ENCODE measurements at regions not wholly inside any gene's neighbourhood (a gene's known extent, or its start where the extent isn't known, plus 50 kb on each side); places are given as distances from the start of the nearest gene placed in this dataset.

DNA sequence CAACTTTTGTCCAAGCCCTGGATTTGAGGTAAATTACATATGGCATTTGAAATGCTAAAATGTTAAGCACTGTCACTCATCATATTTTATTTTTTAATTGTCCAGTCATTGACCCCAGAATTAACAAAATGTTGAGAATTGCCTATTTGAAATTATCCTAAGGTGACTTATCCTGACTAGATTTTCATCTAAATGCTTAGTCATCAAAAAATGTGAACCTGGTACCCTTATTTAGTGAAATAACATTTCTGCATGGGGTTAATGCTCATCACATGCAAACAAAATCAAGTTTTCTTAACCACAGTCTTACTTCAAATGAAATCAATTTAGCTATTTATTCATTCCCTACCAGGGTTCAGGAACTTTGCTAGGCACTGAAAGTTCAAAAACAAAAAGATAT is 232.0 kb upstream of the DCN start:
- no peak for DNase-seq (ENCODE audit: low spot score)
- TF ChIP-seq, protein P1, sequence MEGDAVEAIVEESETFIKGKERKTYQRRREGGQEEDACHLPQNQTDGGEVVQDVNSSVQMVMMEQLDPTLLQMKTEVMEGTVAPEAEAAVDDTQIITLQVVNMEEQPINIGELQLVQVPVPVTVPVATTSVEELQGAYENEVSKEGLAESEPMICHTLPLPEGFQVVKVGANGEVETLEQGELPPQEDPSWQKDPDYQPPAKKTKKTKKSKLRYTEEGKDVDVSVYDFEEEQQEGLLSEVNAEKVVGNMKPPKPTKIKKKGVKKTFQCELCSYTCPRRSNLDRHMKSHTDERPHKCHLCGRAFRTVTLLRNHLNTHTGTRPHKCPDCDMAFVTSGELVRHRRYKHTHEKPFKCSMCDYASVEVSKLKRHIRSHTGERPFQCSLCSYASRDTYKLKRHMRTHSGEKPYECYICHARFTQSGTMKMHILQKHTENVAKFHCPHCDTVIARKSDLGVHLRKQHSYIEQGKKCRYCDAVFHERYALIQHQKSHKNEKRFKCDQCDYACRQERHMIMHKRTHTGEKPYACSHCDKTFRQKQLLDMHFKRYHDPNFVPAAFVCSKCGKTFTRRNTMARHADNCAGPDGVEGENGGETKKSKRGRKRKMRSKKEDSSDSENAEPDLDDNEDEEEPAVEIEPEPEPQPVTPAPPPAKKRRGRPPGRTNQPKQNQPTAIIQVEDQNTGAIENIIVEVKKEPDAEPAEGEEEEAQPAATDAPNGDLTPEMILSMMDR (IDR thresholded peaks at IDR 0.05; ENCODE audit: extremely low read depth, missing control alignments): no peak

GRCh38 chr12:91413581-91414546 is 231.2 kb upstream of the DCN start:
- no peak for DNase-seq (ENCODE audit: low spot score)
- TF ChIP-seq, protein P1 (IDR thresholded peaks at IDR 0.05; ENCODE audit: extremely low read depth, missing control alignments): no peak

DNA sequence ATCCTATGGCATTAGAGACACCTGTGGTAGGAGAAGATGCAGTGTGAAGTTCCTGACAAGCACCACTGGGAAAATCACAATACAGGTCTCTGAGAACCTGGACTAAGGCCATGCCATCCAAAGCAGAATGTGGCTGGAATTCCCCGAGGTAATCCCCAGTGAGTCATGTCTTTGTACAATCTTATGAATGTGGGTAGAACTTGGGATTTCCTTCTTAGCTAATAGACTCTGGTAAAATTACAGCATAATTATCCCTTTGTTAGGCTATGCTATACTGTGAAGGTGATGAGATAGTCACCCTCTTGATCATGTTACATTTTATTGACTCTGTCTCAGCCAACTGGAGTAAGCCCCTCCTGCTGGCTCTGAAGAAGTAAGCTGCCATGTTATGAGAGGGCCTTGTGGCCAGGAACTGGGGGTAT is 224.3 kb upstream of the DCN start:
- peak; percentile 11 for DNase-seq (ENCODE audit: low spot score)

GRCh38 chr12:91404441-91404840 is 221.8 kb upstream of the DCN start:
- TF ChIP-seq, protein P1 (IDR thresholded peaks at IDR 0.05; ENCODE audit: extremely low read depth, missing control alignments): no peak
- DNase-seq (ENCODE audit: low spot score): no peak

More for the DNA sequence above, 224.3 kb upstream of the DCN start:
- TF ChIP-seq, protein P1 (IDR thresholded peaks at IDR 0.05; ENCODE audit: extremely low read depth, missing control alignments): no peak

GRCh38 chr12:91401190-91401589 is 218.6 kb upstream of the DCN start:
- no peak for DNase-seq (ENCODE audit: low spot score)

GRCh38 chr12:91400271-91400670 is 217.7 kb upstream of the DCN start:
- TF ChIP-seq, protein P1 (IDR thresholded peaks at IDR 0.05; ENCODE audit: extremely low read depth, missing control alignments): no peak
- no peak for DNase-seq (ENCODE audit: low spot score)

More at GRCh38 chr12:91401190-91401589, 218.6 kb upstream of the DCN start:
- TF ChIP-seq, protein P1 (IDR thresholded peaks at IDR 0.05; ENCODE audit: extremely low read depth, missing control alignments): no peak

GRCh38 chr12:91397866-91398532 is 215.4 kb upstream of the DCN start:
- TF ChIP-seq, protein P1 (IDR thresholded peaks at IDR 0.05; ENCODE audit: extremely low read depth, missing control alignments): no peak
- no peak for DNase-seq (ENCODE audit: low spot score)
